Stimulated activated CD8-positive, alpha-beta memory T cell treated with anti-CD3 and anti-CD28 coated beads, Interleukin-15, amount 100 ng/mL, for 4 hours (primary cell): ENCODE measurements at regions not wholly inside any gene's neighbourhood (a gene's known extent, or its start where the extent isn't known, plus 50 kb on each side); places are given as distances from the start of the nearest gene placed in this dataset.

Experiments
- DNase-seq, 2 donors: peaks; one replicate each; pipeline ENCODE4 v3.0.0-alpha.2; 2020; ENCODE audit warnings: low read depth in 2 of 2

DNA sequence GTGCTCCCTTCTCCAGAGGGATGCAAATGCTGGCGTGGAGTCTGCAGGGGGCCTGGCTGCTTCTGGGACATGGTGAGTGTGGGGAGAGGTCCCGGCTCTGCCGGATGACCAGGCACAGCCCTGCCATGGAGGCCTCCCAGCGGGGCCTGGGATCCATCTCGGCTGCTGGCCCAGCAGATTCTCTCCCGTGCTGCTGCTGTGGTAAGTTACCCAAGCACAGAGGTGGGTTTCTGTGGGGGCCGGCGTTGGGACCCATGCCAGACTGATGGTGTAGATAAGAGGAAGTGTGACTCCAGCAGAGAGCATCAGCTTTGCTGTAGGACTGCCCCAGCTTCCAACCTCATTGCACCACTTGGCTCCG, 147.5 kb upstream of the B3GAT1 start:
- no peak for DNase-seq

GRCh38 chr11:134558916-134559601, 147.0 kb upstream of the B3GAT1 start:
- DNase-seq: no peak

DNA sequence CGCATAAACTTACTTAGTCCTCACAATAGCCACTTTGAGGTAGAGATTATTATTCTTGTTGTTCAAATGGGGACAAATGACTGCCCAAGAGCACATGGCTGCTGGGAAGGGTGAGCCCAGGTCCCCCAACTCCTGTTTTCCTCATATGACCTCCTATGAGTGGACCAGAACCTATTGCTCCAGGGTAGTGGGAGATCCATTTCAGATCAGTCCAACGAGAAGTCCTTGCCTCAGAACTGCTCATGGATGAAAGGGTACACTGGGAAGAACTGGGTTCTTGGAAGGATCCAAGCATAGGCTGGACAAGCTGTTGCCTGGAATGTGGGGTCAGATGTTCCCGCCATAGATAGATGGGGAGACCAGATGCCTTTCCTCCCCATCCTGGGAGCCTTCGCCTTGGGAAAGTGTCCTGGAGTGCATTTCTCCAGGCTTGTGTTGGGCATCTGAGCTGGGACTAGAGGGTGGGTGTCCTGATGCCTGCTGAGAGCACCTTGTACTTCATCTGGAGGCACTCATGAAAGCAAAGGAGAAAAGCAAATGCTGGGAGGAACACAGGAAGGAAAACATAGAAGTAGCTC, 146.3 kb upstream of the B3GAT1 start:
- no peak for DNase-seq

DNA sequence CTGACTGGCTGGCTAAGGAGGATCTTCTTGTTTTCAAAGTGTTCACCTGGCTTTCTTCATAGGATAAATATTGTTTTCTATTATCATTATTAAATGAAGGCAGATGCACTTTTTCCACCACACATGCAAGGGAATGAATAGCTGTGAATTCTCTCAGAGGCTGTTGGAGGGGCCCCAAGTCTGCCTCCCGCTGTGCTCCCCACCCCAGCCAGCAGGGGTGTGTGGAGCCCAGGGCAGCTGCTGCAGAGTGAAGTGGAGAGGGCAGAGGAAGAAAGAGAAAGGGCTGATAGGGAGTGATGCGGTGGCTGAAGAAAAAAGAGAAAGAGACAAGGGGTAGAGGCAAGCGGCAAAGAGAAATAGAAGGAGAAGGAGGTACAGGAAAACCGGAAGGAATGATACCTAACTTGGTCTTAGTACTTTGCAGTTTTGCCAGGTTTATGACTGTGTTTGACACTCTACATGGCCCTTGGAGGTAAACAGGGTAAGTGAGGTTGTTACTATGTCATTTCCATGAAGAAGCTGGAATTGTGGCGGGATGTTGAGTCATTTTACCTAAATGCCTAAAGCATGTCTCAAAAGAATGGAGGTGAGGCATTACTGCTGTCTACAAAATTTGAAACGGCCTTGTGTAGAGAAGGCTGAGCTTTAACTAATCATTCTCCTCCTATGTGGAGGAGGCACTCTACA, 145.7 kb upstream of the B3GAT1 start:
- DNase-seq: no peak

- no peak for DNase-seq
Measured at GRCh38 chr11:134556186-134556585, 144.1 kb upstream of the B3GAT1 start.

DNA sequence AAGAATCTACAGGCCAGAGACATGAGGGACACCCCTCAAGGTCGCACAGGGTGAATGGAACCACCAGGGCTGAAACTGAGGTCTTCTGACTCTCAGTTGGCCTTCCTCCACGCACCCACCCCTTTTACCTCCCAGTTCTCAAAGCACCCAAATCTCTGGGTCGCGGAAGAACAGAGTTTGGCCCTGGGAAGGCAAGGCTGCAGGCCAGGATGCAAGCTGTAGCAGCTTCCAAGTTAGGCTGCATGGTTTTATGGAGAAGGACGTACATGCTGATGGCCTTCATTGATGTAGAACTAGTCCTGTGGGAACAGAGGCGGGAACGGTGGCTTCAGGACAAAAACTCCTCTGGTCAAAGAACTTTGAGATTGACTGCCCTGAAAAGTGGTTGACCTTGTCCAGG, 143.5 kb upstream of the B3GAT1 start:
- DNase-seq: no peak

GRCh38 chr11:134554861-134555260, 142.8 kb upstream of the B3GAT1 start:
- no peak for DNase-seq

DNA sequence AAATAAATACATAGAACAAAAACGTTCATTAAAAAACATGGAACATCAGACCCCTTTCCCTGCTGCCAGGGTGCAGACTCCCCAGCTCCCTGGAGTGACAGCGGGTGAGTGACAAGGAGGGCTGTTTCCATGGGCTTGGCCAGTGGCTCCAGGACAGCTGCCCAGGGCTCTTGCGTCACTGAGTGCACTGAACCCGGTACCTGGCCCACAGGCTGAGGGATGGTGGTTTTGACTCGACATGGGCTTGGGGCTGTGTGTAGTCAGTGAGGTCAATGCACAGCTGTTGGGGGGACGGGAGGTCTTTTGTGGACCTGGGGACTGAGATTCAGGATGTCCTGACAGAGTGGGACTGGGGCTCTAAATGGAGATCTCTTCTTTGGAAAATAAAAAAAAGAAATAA, 142.1 kb upstream of the B3GAT1 start:
- no peak for DNase-seq

DNA sequence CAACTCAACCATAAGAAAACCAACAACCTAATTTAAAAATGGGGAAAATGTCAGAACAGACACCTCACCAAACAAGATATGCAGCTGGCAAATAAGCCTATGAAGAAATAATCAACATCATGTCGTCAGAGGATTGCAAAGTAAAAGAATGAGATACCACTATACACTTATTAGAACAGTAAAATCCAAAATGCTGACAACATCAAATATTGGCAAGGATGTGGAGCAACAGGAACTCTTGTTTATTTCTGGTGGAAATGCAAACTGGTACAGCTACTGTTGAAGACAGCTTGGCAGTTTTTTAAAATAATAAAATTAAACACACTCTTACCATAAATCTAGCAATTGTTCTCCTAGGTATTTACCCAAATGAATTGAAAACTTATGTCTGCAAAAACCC, 140.7 kb upstream of the B3GAT1 start:
- no peak for DNase-seq

DNA sequence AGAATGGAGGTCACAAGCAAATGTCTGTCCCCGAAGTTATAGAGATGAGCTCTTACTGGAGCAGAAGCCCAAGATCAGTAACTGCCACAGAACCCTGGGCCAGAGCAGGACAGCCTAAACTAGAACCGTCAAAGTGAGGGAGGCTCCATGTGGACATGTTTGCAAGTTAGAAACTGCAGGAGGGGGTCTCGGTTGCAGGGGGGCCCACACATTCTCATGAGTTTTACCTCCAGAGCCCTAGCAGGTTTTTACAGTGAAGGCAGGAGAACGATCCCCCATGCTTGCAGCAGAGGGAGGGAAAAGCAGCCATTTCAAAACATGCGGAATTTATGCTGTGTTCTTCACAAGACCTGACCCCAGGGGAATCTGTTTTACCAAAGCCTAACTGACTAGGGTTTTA, 133.5 kb upstream of the B3GAT1 start:
- DNase-seq: no peak

DNA sequence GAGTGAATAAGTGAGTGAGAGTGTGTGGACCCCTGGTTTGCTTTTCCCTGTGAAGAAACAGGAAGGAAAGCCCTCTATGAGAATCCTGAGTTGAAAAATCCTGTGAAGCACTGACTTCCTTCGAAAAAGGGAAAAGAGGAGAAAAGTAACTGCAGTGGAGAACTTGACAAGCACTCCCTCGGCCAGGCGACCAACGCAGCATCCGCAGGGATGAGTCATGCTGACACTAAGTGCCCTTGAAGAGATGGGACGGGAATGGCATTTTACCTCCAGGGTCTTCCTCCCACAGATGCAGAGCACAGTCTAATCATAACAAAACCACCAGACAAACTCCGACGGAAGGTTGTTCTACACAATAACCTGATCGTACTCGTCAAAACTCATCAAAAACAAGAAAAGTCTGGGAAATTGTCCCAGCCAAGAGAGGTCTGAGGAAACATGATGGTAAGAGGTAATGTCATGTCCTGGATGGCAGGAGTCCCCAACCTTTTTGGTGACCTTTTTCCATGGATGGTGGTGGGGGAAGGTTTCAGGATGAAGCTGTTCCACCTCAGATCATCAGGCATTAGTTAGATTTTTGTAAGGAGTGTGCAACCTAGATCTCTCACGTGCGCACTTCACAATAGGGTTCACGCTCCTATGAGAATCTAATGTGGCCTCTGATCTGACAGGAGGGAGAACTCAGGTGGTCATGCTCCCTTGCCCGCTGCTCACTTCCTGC, 132.2 kb upstream of the B3GAT1 start:
- no peak for DNase-seq

DNA sequence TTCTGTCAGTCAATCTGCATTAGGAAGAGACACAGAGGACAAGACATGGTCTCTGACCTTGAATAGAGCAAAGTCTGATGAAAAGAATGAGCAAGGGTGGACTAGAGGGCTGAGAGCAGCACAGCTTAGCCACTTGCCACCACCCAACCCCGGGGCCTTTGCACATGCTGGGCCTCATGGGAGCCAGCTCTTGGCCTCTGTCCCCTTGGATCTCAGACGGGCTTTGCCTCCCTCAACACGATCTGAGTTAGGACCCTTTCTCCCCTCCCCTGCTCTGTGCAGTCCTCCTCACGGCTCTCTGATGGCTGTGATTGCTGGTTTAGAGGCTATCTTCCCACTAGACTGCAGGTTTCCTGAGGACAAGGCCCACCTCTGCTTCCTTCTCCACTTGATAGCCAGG, 131.6 kb upstream of the B3GAT1 start:
- DNase-seq: no peak

DNA sequence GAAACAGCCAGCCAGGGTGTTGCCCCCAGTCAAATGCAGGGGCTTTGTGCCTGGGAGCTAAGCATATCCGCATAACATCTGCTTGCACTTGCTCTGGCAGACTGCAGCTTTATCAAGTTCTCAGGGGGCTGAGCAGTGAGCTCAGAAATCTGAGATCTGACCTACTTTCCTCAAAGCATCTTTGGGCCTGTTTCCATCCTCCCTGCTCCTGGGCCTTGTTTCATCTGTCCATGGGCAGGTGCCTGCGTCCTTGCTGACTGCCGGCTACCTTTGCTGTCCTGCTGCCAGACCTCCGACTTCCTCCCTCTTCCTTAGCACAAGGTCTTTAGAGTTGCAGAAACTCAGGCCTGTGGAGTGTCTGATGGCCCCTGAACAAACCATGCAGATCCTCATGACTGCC, 131.2 kb upstream of the B3GAT1 start:
- DNase-seq: no peak

DNA sequence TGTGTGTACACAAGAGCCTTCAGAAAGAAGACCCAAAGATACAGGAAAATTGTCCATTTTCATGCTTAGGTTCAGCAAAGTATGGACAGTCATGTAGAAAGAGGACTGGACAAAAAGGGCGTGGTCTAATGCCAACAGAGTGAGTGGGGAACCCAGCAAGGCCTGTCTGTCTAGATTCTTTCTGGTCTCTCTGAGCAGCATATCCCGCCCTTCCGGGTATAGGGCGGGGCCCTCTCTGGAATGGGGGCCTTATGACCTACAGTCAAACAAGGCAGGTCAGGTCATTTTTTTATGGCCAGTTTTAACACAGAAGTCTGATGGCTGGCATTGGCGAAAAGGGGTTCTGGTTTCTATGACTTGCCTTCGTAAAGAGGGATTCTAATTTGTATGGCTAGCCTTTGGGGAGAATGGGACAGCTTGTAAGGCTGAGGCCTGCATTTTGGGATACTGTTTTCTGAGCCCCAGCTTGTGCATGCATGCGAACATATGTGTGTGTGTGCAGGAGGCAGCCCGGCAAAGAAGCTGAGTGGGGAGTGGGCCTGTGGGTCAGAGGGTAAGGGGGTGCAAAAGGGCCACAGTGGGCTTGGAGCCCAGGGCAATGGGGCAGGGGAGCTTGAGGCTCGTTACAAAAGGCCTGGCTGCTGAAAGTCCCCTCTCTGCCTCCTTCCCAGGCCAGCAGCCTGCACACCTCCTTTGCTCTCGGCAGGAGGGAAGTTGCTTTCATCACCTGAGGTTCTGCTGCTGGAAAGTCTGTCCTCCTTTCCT, 130.5 kb upstream of the B3GAT1 start:
- DNase-seq: no peak

- no peak for DNase-seq
Measured at GRCh38 chr11:134541951-134542350, 129.9 kb upstream of the B3GAT1 start.

GRCh38 chr11:134541355-134541754, 129.3 kb upstream of the B3GAT1 start:
- DNase-seq: no peak

- DNase-seq: no peak
Measured at GRCh38 chr11:134539285-134539684, 127.2 kb upstream of the B3GAT1 start.

GRCh38 chr11:134538742-134539141, 126.7 kb upstream of the B3GAT1 start:
- DNase-seq: no peak

DNA sequence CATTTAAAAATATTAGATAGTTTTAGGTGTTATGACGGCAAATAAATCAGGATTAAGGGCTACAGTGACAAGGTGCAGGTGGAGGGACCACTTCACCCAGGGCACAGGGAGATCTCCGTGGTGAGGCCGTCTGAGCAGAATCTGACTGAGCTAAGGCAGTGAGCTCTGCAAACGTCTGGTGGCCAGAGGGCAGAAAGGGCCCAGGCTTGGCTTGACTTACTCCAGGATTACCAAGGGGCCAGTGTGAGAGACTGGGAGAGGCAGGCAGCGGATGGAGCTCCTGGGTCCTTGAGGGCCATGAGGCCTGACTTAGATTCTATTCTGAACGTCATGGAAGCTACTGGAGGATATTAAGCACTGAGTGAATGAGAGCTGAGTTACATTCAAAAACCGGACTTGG, 125.9 kb upstream of the B3GAT1 start:
- no peak for DNase-seq

- DNase-seq: no peak
Measured at GRCh38 chr11:134537296-134537695, 125.3 kb upstream of the B3GAT1 start.

DNA sequence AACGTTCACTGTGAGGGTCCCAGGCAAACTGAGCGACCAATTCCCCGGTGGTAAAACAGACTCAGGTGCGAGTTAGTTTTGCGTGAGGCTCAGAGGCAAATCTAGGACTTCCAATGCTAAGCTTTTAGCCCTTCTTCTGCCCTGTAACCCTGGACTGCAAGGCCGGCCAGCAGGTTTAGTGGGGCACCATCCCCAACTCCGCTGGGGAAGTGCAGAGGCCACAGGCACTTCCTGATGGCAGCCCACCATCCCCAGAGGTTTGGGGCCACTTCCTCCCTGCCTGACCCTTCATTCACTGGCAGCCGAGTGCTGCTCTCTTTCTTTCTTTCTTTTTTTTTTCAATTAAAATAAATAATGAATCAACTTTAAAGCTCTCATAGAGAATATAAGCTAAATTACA, 124.6 kb upstream of the B3GAT1 start:
- no peak for DNase-seq

DNA sequence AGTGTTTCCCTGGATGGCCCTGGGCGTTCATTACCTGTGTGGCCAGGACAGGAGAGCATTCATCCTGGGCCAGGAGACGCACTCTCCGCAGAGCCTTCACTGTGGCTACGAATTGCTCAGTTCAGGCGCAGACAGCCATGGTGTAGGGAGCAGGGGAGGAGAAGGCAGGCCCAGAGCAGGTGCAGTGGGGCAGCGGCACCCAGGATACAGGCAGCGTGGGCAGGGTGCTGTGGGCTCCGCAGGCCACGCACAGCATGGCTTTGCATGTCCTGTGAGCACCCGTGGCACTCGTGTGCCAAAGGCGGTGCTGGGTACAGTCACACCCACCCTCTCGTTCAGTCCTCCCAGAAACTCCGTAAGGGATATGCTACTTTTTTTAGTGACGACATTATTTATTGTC, 124.2 kb upstream of the B3GAT1 start:
- no peak for DNase-seq
